ENCODE measurements at regions not wholly inside any gene's neighbourhood (a gene's known extent, or its start where the extent isn't known, plus 50 kb on each side); places are given as distances from the start of the nearest gene placed in this dataset.

- TF ChIP-seq CTCF (conservative IDR thresholded peaks at IDR 0.05) (no peak), ZFX (IDR thresholded peaks at IDR 0.05) (no peak)
Measured at GRCh38 chr5:109614301-109614700, 75.4 kb upstream of the MAN2A1 start.
